ENCODE measurements at regions not wholly inside any gene's neighbourhood (a gene's known extent, or its start where the extent isn't known, plus 50 kb on each side); places are given as distances from the start of the nearest gene placed in this dataset.

GRCh38 chrX:132272826-132273225 lies 53.6 kb upstream of the RAP2C start:
- TF ChIP-seq EP300 (IDR thresholded peaks at IDR 0.05) (no peak), CTCF (IDR thresholded peaks at IDR 0.05) (no peak), POLR2A (IDR thresholded peaks at IDR 0.05) (no peak)
- Histone ChIP-seq H3K27ac (peak overlapping the region in 2 of 4 donors; percentile 51 to 81), H3K4me3 (no peak overlapping the region), H3K36me3 (no peaks in the 10 kb centered on the region), H3K27me3 (no peaks in the 10 kb centered on the region), H3K9me3 (no peaks in the 10 kb centered on the region), H3K4me1 (peaks cover 0 to 19% (median 0%) of the 10 kb centered on the region in 4 donors)
- 90 to 100% methylated on average over 1 of the region's 1 CpG for WGBS, 2 donors
- no peak for DNase-seq (ENCODE audit: low spot score in 2 of 2)

GRCh38 chrX:132271311-132271778 lies 52.1 kb upstream of the RAP2C start:
- Histone ChIP-seq H3K27ac (peak overlapping the region in 3 of 4 donors; percentile 19 to 81 (median 51)), H3K36me3 (no peaks in the 10 kb centered on the region), H3K4me1 (peaks cover 0 to 19% (median 0%) of the 10 kb centered on the region in 4 donors), H3K4me3 (no peak overlapping the region), H3K9me3 (no peaks in the 10 kb centered on the region), H3K27me3 (no peaks in the 10 kb centered on the region)
- TF ChIP-seq EP300 (IDR thresholded peaks at IDR 0.05) (no peak), CTCF (IDR thresholded peaks at IDR 0.05) (no peak), POLR2A (IDR thresholded peaks at IDR 0.05) (no peak)
- 17 to 59% methylated on average over 3 of the region's 3 CpGs for WGBS, 2 donors
- DNase-seq (ENCODE audit: low spot score in 2 of 2), result peak in 1 of 2 donors; percentile 39

- DNase-seq (ENCODE audit: low spot score in 2 of 2), result peak; percentile 57 to 80
- Histone ChIP-seq H3K36me3 (no peaks in the 10 kb centered on the region), H3K4me1 (peaks cover 0 to 19% (median 0%) of the 10 kb centered on the region in 4 donors), H3K4me3 (no peak overlapping the region), H3K9me3 (no peaks in the 10 kb centered on the region), H3K27me3 (no peaks in the 10 kb centered on the region), H3K27ac (peak overlapping the region in 2 of 4 donors; percentile 57 to 81)
- 39 to 47% methylated on average over 3 of the region's 3 CpGs for WGBS, 2 donors
- no peak for TF ChIP-seq POLR2A (IDR thresholded peaks at IDR 0.05)
- TF ChIP-seq CTCF (IDR thresholded peaks at IDR 0.05), result no peak
- peak; percentile 29 to 81 for TF ChIP-seq EP300 (IDR thresholded peaks at IDR 0.05)
These were observed 51.5 kb upstream of the RAP2C start for GRCh38 chrX:132270699-132271098.

GRCh38 chrX:132270021-132270420 lies 50.8 kb upstream of the RAP2C start:
- H3K4me3 ChIP-seq, result no peak overlapping the region
- no peaks in the 10 kb centered on the region for H3K9me3 ChIP-seq
- H3K27ac ChIP-seq, result peak overlapping the region in 2 of 4 donors; percentile 57 to 71
- 69 to 90% methylated on average over 2 of the region's 2 CpGs for WGBS, 2 donors
- peak in 1 of 2 donors; percentile 4 for DNase-seq (ENCODE audit: low spot score in 2 of 2)
- H3K36me3 ChIP-seq, result no peaks in the 10 kb centered on the region
- no peak for TF ChIP-seq POLR2A (IDR thresholded peaks at IDR 0.05)
- no peak for TF ChIP-seq CTCF (IDR thresholded peaks at IDR 0.05)
- no peak for TF ChIP-seq EP300 (IDR thresholded peaks at IDR 0.05)
- H3K27me3 ChIP-seq, result no peaks in the 10 kb centered on the region
- peaks cover 0 to 19% (median 0%) of the 10 kb centered on the region in 4 donors for H3K4me1 ChIP-seq
